ENCODE measurements at regions not wholly inside any gene's neighbourhood (a gene's known extent, or its start where the extent isn't known, plus 50 kb on each side); places are given as distances from the start of the nearest gene placed in this dataset.

DNA sequence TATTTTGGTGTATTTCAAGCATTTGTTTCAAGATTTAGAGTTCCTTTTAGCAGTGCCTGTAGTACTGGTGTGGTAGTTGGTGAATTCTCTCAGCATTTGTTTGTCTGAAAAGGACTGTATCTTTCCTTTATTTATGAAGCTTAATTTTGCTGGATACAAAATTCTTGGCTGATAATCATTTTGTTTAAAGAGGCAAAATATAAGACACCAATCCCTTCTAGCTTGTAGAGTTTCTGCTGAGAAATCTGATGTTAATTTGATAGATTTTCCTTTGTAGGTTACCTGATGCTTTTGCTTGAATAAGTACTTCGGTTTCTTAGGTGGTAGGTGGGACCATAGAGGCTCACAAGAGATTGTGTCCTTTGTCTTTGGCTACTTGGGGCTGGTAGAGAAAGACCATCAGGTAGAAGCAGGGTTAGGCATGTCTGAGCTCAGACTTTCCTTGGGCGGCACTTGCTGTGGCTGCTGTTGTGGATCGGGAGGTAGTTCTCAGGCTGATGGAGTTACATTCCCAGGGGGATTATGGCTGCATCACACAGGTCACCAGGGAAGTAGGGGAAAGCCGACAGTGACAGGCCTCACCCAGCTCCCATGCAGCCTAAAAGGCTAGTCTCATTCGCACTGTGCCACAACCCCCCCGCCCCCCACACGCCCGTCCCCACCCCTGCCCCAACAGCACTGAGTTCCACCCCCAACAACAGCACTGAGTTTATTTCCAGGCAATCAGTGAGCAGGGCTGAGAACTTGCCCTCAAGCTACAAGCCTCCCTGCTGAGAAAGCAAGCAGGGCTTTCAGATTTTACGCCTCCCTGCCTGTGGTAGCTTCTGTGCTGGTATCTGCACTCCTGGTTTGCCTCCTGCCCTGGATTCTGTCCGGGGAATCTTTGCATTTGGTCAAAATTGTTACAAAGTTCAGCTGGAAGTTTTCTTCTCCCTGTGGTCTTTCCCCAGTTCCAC is 127.1 kb upstream of the GLRA1 start:
- TF ChIP-seq CTCF (IDR thresholded peaks at IDR 0.05) (no peak), POLR2A (IDR thresholded peaks at IDR 0.05) (no peak)

All from adrenal gland (tissue), 5 donors.